HFF-Myc (cell line): ENCODE measurements at regions not wholly inside any gene's neighbourhood (a gene's known extent, or its start where the extent isn't known, plus 50 kb on each side); places are given as distances from the start of the nearest gene placed in this dataset.

Experiments used
- DNase-seq: peaks from one replicate; pipeline ENCODE4 v3.0.0-alpha.2; 2011; ENCODE audit warnings: low read depth; ENCODE audit errors: extremely low read depth
- H3K4me3 ChIP-seq: replicated peaks from 2 replicates; pipeline ENCODE4 v1.5.1; 2011; ENCODE audit warnings: low read depth, mild to moderate bottlenecking, control low read depth, low read length
- CTCF ChIP-seq: IDR thresholded peaks from 2 replicates; pipeline ENCODE4 v1.5.1; 2012; ENCODE audit warnings: mild to moderate bottlenecking, low read depth, low read length, control low read depth; ENCODE audit errors: missing control alignments

GRCh38 chr12:82529101-82529500 is 157.6 kb upstream of the TMTC2 start:
- DNase-seq, result no peak
- TF ChIP-seq CTCF, result no peak
- H3K4me3 ChIP-seq, result no peak overlapping the region

GRCh38 chr12:82529954-82530353 is 156.8 kb upstream of the TMTC2 start:
- no peak for DNase-seq
- TF ChIP-seq CTCF, result no peak
- H3K4me3 ChIP-seq, result no peak overlapping the region

- H3K4me3 ChIP-seq, result no peak overlapping the region
- no peak for TF ChIP-seq CTCF
- no peak for DNase-seq
Observed at GRCh38 chr12:82530394-82530793, 156.3 kb upstream of the TMTC2 start.

- TF ChIP-seq CTCF, result no peak
- no peak overlapping the region for H3K4me3 ChIP-seq
- no peak for DNase-seq
Observed at GRCh38 chr12:82533341-82533740, 153.4 kb upstream of the TMTC2 start.

GRCh38 chr12:82537436-82537835 is 149.3 kb upstream of the TMTC2 start:
- no peak for TF ChIP-seq CTCF
- DNase-seq, result no peak
- no peak overlapping the region for H3K4me3 ChIP-seq

GRCh38 chr12:82554529-82554928 is 132.2 kb upstream of the TMTC2 start:
- no peak for DNase-seq
- TF ChIP-seq CTCF, result no peak

GRCh38 chr12:82555699-82556098 is 131.0 kb upstream of the TMTC2 start:
- no peak for TF ChIP-seq CTCF
- no peak overlapping the region for H3K4me3 ChIP-seq
- no peak for DNase-seq

More at GRCh38 chr12:82554529-82554928, 132.2 kb upstream of the TMTC2 start:
- no peak overlapping the region for H3K4me3 ChIP-seq
